ENCODE measurements at regions not wholly inside any gene's neighbourhood (a gene's known extent, or its start where the extent isn't known, plus 50 kb on each side); places are given as distances from the start of the nearest gene placed in this dataset.

DNA sequence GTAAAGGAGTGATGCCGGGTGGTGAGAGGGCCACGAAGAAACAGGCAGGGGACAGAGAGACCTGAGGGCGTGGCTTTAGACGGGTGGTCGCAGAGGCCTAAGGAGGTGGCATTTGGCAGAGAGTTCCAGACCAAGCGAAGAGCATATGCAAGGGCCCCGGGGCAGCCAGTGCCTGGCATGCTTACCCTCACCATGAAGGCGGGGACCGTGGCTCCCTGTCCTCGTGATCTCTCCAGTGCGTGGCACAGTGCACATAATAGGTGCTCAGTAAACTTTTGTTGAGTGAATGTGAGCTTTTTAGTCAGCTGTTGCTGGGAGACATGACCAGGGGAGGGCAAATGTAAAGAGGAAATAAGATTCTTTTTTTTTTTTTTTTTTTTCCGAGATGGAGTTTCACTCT lies 245.6 kb upstream of the GSE1 start:
- peaks cover 2 to 10% (median 3%) of the 10 kb centered on the region in 3 experiments; a peak in 3 of 7 replicates for H3K36me3 Mint-ChIP-seq (ENCODE audit: insufficient read depth in 1 of 3, low read depth in 3 of 3)
- H3K4me3 Mint-ChIP-seq, result no peak overlapping the region
- no peaks in the 10 kb centered on the region for H3K79me1 ChIP-seq (ENCODE audit: insufficient read depth, low read depth, low read length, poor library complexity, severe bottlenecking)
- no peak overlapping the region for H2BK20ac ChIP-seq (ENCODE audit: low read depth, low read length, poor library complexity, severe bottlenecking)
- H3K4ac ChIP-seq (ENCODE audit: low read depth, low read length), result no peak overlapping the region
- peaks cover 0 to 7% of the 10 kb centered on the region in 2 experiments; a peak in 3 of 5 replicates for H3K9me3 Mint-ChIP-seq
- no peaks in the 10 kb centered on the region for H3K23me2 ChIP-seq (ENCODE audit: insufficient read length, low read depth, low read length, poor library complexity, severe bottlenecking)
- no peak overlapping the region for H2BK12ac ChIP-seq (ENCODE audit: insufficient read length, low read depth, low read length)
- H3K23ac ChIP-seq (ENCODE audit: insufficient read length, low read depth, low read length), result no peak overlapping the region
- no peak overlapping the region for H3K4me2 ChIP-seq (ENCODE audit: insufficient read depth, insufficient read length, low read length)
- no peak overlapping the region for H4K91ac ChIP-seq (ENCODE audit: insufficient read length, low read depth, low read length)
- H3K14ac ChIP-seq (ENCODE audit: insufficient read depth, low read length), result no peak overlapping the region
- 0 out of 2 replicates have a peak, but pooled peaks cover 4% of the 10 kb centered on the region for H3K4me1 ChIP-seq (ENCODE audit: insufficient read depth, low read length)
- no peak overlapping the region for H3K27ac ChIP-seq (ENCODE audit: insufficient read length, low read depth, low read length)
- H4K20me1 ChIP-seq (ENCODE audit: control insufficient read depth, insufficient read depth, insufficient read length), result no peaks in the 10 kb centered on the region
- H3K27me3 Mint-ChIP-seq (ENCODE audit: low read depth), result peaks cover 64% of the 10 kb centered on the region
- no peak overlapping the region for H3K9ac ChIP-seq (ENCODE audit: extremely low read depth, insufficient read length, low read length)
- H3K9me3 ChIP-seq (ENCODE audit: control insufficient read depth, low read depth, low read length), result no peaks in the 10 kb centered on the region
- TF ChIP-seq, protein P1, sequence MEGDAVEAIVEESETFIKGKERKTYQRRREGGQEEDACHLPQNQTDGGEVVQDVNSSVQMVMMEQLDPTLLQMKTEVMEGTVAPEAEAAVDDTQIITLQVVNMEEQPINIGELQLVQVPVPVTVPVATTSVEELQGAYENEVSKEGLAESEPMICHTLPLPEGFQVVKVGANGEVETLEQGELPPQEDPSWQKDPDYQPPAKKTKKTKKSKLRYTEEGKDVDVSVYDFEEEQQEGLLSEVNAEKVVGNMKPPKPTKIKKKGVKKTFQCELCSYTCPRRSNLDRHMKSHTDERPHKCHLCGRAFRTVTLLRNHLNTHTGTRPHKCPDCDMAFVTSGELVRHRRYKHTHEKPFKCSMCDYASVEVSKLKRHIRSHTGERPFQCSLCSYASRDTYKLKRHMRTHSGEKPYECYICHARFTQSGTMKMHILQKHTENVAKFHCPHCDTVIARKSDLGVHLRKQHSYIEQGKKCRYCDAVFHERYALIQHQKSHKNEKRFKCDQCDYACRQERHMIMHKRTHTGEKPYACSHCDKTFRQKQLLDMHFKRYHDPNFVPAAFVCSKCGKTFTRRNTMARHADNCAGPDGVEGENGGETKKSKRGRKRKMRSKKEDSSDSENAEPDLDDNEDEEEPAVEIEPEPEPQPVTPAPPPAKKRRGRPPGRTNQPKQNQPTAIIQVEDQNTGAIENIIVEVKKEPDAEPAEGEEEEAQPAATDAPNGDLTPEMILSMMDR (conservative IDR thresholded peaks at IDR 0.05), result no peak
- no peak overlapping the region for H4K8ac ChIP-seq (replicated peaks; ENCODE audit: insufficient read length, low read depth, low read length)
- no peak overlapping the region for H3K18ac ChIP-seq (ENCODE audit: insufficient read length, low read depth, low read length)
- H2BK5ac ChIP-seq (ENCODE audit: insufficient read length, low read length), result no peak overlapping the region
- H3K56ac ChIP-seq (ENCODE audit: insufficient read length, low read depth, low read length), result no peak overlapping the region
- H2BK15ac ChIP-seq (ENCODE audit: low read depth, low read length), result no peak overlapping the region
- no peak overlapping the region for H2AK5ac ChIP-seq (ENCODE audit: insufficient read length, low read length)
- H2AFZ ChIP-seq (ENCODE audit: low read length), result no peak overlapping the region
- no peak overlapping the region for H3T11ph ChIP-seq (ENCODE audit: low read length)
- no peaks in the 10 kb centered on the region; the same call in 1 of the 2 replicates for H3K27me3 ChIP-seq (ENCODE audit: insufficient read depth, low read length)
- H3K4me1 Mint-ChIP-seq, result peaks cover 23 to 24% of the 10 kb centered on the region in 2 experiments
- WGBS (ENCODE audit: extremely low coverage, insufficient read length, low lambda C conversion rate), result no CpG with 5 or more reads among the region's 12 CpGs
- no peak overlapping the region for H3K27ac Mint-ChIP-seq
- no peak overlapping the region for H4K5ac ChIP-seq (ENCODE audit: insufficient read length, low read depth, low read length)
- DNase-seq, result no peak
- H3K79me2 ChIP-seq (ENCODE audit: insufficient read depth, low read length), result no peaks in the 10 kb centered on the region; the same call in 1 of the 2 replicates
- H2BK120ac ChIP-seq (ENCODE audit: low read depth, low read length, poor library complexity, severe bottlenecking), result no peak overlapping the region

Data from H9 (cell line).